ENCODE measurements at regions not wholly inside any gene's neighbourhood (a gene's known extent, or its start where the extent isn't known, plus 50 kb on each side); places are given as distances from the start of the nearest gene placed in this dataset.

DNA sequence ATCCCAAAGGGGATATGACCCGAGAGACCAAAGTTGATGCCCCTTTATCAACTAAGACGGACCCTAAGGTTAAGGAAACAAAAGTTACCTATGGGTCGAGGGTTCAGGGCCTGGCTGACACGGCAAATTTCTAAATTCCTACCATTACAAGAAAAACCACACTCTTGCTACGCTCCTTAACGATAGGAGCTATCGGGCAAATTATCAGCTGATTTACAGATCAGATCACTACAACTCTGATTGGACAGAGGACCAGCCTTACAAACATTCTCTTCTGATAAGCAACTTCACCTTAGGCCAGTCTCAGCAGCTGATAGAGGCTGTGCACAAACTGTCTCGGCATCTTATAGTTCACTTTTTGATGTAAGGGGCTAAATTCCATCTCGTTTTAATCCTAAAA, 117.9 kb downstream of the KCTD15 start:
- H3K27me3 ChIP-seq (ENCODE audit: control insufficient read depth, insufficient read depth, low read length, poor library complexity, severe bottlenecking), result no peaks in the 10 kb centered on the region

GRCh38 chr19:33916792-33917191, 120.1 kb downstream of the KCTD15 start:
- no peaks in the 10 kb centered on the region for H3K9me3 ChIP-seq (ENCODE audit: control insufficient read depth, low read length)
- no peak overlapping the region for H3K27ac ChIP-seq (ENCODE audit: insufficient read depth, low read depth, low read length, poor library complexity, severe bottlenecking)
- no peaks in the 10 kb centered on the region for H3K4me1 ChIP-seq (ENCODE audit: control insufficient read depth, insufficient read depth, low read length)
- no peaks in the 10 kb centered on the region for H3K27me3 ChIP-seq (ENCODE audit: control insufficient read depth, insufficient read depth, low read length, poor library complexity, severe bottlenecking)
- 82 to 94% methylated on average over 1 of the region's 1 CpG for WGBS, 2 experiments
- no peaks in the 10 kb centered on the region for H3K36me3 ChIP-seq (ENCODE audit: control insufficient read depth, insufficient read depth, low read length)
- no peak overlapping the region for H3K4me3 ChIP-seq (ENCODE audit: insufficient read depth, low read depth, low read length)

More for the DNA sequence above, 117.9 kb downstream of the KCTD15 start:
- Histone ChIP-seq H3K27ac (ENCODE audit: insufficient read depth, low read depth, low read length, poor library complexity, severe bottlenecking) (no peak overlapping the region), H3K36me3 (ENCODE audit: control insufficient read depth, insufficient read depth, low read length) (no peaks in the 10 kb centered on the region), H3K4me1 (ENCODE audit: control insufficient read depth, insufficient read depth, low read length) (no peaks in the 10 kb centered on the region), H3K4me3 (ENCODE audit: insufficient read depth, low read depth, low read length) (no peak overlapping the region), H3K9me3 (ENCODE audit: control insufficient read depth, low read length) (no peaks in the 10 kb centered on the region)
- WGBS, 2 experiments, result 90 to 94% methylated on average over 9 of the region's 9 CpGs

DNA sequence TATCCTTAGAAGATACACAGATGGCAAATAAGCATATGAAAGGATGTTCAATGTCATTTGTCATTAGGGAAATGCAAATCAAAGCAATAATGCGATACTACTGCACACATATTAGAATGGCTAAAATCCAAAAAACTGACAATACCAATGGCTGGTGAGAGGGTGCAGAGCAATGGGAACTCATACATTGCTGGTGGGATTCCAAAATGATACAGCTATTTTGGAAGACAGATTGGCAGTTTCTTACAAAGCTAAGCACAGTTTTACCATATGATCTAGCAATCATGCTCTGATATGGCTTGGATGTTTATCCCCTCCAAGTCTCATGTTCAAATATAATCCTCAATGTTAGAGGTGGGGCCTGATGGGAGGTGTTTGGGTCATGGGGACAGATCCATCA, 122.6 kb downstream of the KCTD15 start:
- no peak overlapping the region for H3K27ac ChIP-seq (ENCODE audit: insufficient read depth, low read depth, low read length, poor library complexity, severe bottlenecking)
- no peaks in the 10 kb centered on the region for H3K4me1 ChIP-seq (ENCODE audit: control insufficient read depth, insufficient read depth, low read length)
- 100% methylated on average over 1 of the region's 1 CpG for WGBS, 2 experiments
- H3K4me3 ChIP-seq (ENCODE audit: insufficient read depth, low read depth, low read length), result no peak overlapping the region
- no peaks in the 10 kb centered on the region for H3K9me3 ChIP-seq (ENCODE audit: control insufficient read depth, low read length)
- H3K27me3 ChIP-seq (ENCODE audit: control insufficient read depth, insufficient read depth, low read length, poor library complexity, severe bottlenecking), result no peaks in the 10 kb centered on the region
- H3K36me3 ChIP-seq (ENCODE audit: control insufficient read depth, insufficient read depth, low read length), result no peaks in the 10 kb centered on the region

DNA sequence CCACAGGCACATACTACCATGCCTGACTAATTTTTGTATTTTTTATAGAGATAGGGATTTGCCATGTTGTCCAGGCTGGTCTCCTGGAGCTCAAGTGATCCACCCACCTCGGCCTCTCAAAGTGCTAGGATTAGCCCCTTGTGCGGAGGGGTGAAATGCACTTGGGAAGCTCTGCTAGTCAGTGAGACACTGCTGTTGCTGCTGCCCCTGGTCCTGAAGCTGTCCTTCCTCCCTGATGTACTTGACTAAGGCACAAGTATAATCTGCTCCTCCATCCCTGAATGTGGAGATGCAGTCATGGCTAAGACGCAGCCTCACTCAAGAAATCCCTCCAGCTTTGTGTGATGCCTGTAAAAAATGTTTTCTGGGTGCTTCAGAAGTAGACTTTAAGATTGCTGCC, 124.5 kb downstream of the KCTD15 start:
- Histone ChIP-seq H3K4me3 (ENCODE audit: insufficient read depth, low read depth, low read length) (no peak overlapping the region), H3K36me3 (ENCODE audit: control insufficient read depth, insufficient read depth, low read length) (no peaks in the 10 kb centered on the region), H3K9me3 (ENCODE audit: control insufficient read depth, low read length) (no peaks in the 10 kb centered on the region), H3K4me1 (ENCODE audit: control insufficient read depth, insufficient read depth, low read length) (no peaks in the 10 kb centered on the region), H3K27me3 (ENCODE audit: control insufficient read depth, insufficient read depth, low read length, poor library complexity, severe bottlenecking) (no peaks in the 10 kb centered on the region), H3K27ac (ENCODE audit: insufficient read depth, low read depth, low read length, poor library complexity, severe bottlenecking) (no peak overlapping the region)
- 87 to 92% methylated on average over 3 of the region's 3 CpGs for WGBS, 2 experiments

- Histone ChIP-seq H3K4me1 (ENCODE audit: control insufficient read depth, insufficient read depth, low read length) (no peaks in the 10 kb centered on the region), H3K27me3 (ENCODE audit: control insufficient read depth, insufficient read depth, low read length, poor library complexity, severe bottlenecking) (no peaks in the 10 kb centered on the region), H3K27ac (ENCODE audit: insufficient read depth, low read depth, low read length, poor library complexity, severe bottlenecking) (no peak overlapping the region), H3K4me3 (ENCODE audit: insufficient read depth, low read depth, low read length) (no peak overlapping the region), H3K36me3 (ENCODE audit: control insufficient read depth, insufficient read depth, low read length) (no peaks in the 10 kb centered on the region), H3K9me3 (ENCODE audit: control insufficient read depth, low read length) (no peaks in the 10 kb centered on the region)
- WGBS, 2 experiments, result 89 to 90% methylated on average over 2 to 3 of the region's 3 CpGs
Measured at GRCh38 chr19:33926306-33926705, 129.6 kb downstream of the KCTD15 start.

DNA sequence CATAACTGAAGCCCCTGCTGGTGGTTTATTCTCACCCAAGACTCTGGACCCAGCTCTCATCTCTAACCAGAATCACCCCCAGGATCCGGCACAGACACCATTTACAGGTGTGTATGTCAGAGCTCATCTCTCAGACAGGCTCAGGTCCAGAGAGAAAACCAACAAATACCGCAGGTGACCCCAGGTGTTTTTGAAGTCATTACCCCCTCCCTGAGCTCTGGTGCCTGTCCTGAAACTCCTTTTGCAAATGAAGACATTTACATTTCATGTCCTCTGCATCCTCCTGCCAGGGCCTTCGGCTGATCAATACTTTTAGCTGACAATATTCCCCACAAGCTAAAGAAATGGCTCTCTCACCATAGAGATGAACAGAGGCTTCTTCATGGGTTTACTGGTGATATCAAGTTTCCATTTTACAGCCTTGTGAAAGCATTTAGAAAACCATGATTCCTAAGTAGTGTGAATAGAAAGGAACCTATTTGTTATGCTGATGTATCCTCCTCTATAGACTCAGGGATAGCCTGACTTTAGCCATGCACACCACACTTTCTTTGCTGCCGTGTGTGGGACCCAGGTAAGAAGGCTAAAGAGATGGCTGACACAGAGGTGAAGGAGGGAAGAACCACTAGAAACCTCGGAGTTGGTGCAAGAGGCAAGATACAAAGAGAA, 131.3 kb downstream of the KCTD15 start:
- Histone ChIP-seq H3K4me1 (ENCODE audit: control insufficient read depth, insufficient read depth, low read length) (no peaks in the 10 kb centered on the region), H3K36me3 (ENCODE audit: control insufficient read depth, insufficient read depth, low read length) (no peaks in the 10 kb centered on the region), H3K27me3 (ENCODE audit: control insufficient read depth, insufficient read depth, low read length, poor library complexity, severe bottlenecking) (no peaks in the 10 kb centered on the region), H3K9me3 (ENCODE audit: control insufficient read depth, low read length) (no peaks in the 10 kb centered on the region), H3K27ac (ENCODE audit: insufficient read depth, low read depth, low read length, poor library complexity, severe bottlenecking) (no peak overlapping the region), H3K4me3 (ENCODE audit: insufficient read depth, low read depth, low read length) (no peak overlapping the region)
- 50 to 58% methylated on average over 5 of the region's 5 CpGs for WGBS, 2 experiments

DNA sequence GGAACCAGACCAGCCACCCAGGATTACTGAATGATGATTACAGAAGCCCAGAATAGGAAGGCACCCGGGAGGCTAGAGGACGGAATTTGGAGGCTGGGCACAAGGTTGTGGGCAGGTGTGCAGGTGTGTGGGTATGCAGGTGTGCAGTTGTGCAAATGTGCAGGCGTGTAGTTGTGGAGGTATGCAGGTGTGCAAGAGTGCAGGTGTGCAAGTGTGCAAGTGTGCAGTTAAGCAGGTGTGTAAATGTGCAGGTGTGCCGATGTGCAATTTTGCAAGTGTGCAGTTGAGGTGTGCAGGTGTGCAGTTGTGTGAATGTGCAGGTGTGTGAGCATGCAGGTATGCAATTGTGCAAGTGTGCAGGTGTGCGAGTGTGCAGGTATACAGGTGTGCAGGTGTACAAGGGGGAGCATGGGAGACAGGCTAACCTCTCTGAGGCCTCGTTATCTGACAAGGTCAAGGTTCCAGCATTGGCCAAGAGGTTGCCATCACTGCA, 131.8 kb downstream of the KCTD15 start:
- 93 to 94% methylated on average over 6 of the region's 6 CpGs for WGBS, 2 experiments
- Histone ChIP-seq H3K4me1 (ENCODE audit: control insufficient read depth, insufficient read depth, low read length) (no peaks in the 10 kb centered on the region), H3K4me3 (ENCODE audit: insufficient read depth, low read depth, low read length) (no peak overlapping the region), H3K27ac (ENCODE audit: insufficient read depth, low read depth, low read length, poor library complexity, severe bottlenecking) (no peak overlapping the region), H3K36me3 (ENCODE audit: control insufficient read depth, insufficient read depth, low read length) (no peaks in the 10 kb centered on the region), H3K9me3 (ENCODE audit: control insufficient read depth, low read length) (no peaks in the 10 kb centered on the region), H3K27me3 (ENCODE audit: control insufficient read depth, insufficient read depth, low read length, poor library complexity, severe bottlenecking) (no peaks in the 10 kb centered on the region)

- no peaks in the 10 kb centered on the region for H3K4me1 ChIP-seq (ENCODE audit: control insufficient read depth, insufficient read depth, low read length)
- 89 to 91% methylated on average over 2 of the region's 2 CpGs for WGBS, 2 experiments
Measured at GRCh38 chr19:33933931-33934330, 137.3 kb downstream of the KCTD15 start.

GRCh38 chr19:33938821-33939220, 142.2 kb downstream of the KCTD15 start:
- WGBS, 2 experiments, result 81 to 84% methylated on average over 15 of the region's 15 CpGs
- H3K4me1 ChIP-seq (ENCODE audit: control insufficient read depth, insufficient read depth, low read length), result no peaks in the 10 kb centered on the region
- no peaks in the 10 kb centered on the region for H3K27me3 ChIP-seq (ENCODE audit: control insufficient read depth, insufficient read depth, low read length, poor library complexity, severe bottlenecking)
- H3K4me3 ChIP-seq (ENCODE audit: insufficient read depth, low read depth, low read length), result no peak overlapping the region
- no peaks in the 10 kb centered on the region for H3K9me3 ChIP-seq (ENCODE audit: control insufficient read depth, low read length)
- no peak overlapping the region for H3K27ac ChIP-seq (ENCODE audit: insufficient read depth, low read depth, low read length, poor library complexity, severe bottlenecking)
- H3K36me3 ChIP-seq (ENCODE audit: control insufficient read depth, insufficient read depth, low read length), result no peaks in the 10 kb centered on the region

More at GRCh38 chr19:33933931-33934330, 137.3 kb downstream of the KCTD15 start:
- H3K9me3 ChIP-seq (ENCODE audit: control insufficient read depth, low read length), result no peaks in the 10 kb centered on the region
- H3K36me3 ChIP-seq (ENCODE audit: control insufficient read depth, insufficient read depth, low read length), result no peaks in the 10 kb centered on the region
- H3K4me3 ChIP-seq (ENCODE audit: insufficient read depth, low read depth, low read length), result no peak overlapping the region
- no peak overlapping the region for H3K27ac ChIP-seq (ENCODE audit: insufficient read depth, low read depth, low read length, poor library complexity, severe bottlenecking)
- H3K27me3 ChIP-seq (ENCODE audit: control insufficient read depth, insufficient read depth, low read length, poor library complexity, severe bottlenecking), result no peaks in the 10 kb centered on the region

GRCh38 chr19:33941133-33941532, 144.5 kb downstream of the KCTD15 start:
- WGBS, 2 experiments, result 85 to 86% methylated on average over 5 of the region's 5 CpGs
- no peak overlapping the region for H3K27ac ChIP-seq (ENCODE audit: insufficient read depth, low read depth, low read length, poor library complexity, severe bottlenecking)
- no peak overlapping the region for H3K4me3 ChIP-seq (ENCODE audit: insufficient read depth, low read depth, low read length)
- no peaks in the 10 kb centered on the region for H3K27me3 ChIP-seq (ENCODE audit: control insufficient read depth, insufficient read depth, low read length, poor library complexity, severe bottlenecking)
- no peaks in the 10 kb centered on the region for H3K36me3 ChIP-seq (ENCODE audit: control insufficient read depth, insufficient read depth, low read length)
- H3K9me3 ChIP-seq (ENCODE audit: control insufficient read depth, low read length), result no peaks in the 10 kb centered on the region
- no peaks in the 10 kb centered on the region for H3K4me1 ChIP-seq (ENCODE audit: control insufficient read depth, insufficient read depth, low read length)
